HG02623 (cell line): ENCODE measurements at regions not wholly inside any gene's neighbourhood (a gene's known extent, or its start where the extent isn't known, plus 50 kb on each side); places are given as distances from the start of the nearest gene placed in this dataset.

Source experiments
- ATAC-seq: cut with Tn5 transposase; IDR thresholded peaks from one replicate; pipeline ENCODE4 v1.9.1; 2021; ENCODE audit warnings: moderate library complexity; ENCODE audit not compliant: unreplicated experiment

DNA sequence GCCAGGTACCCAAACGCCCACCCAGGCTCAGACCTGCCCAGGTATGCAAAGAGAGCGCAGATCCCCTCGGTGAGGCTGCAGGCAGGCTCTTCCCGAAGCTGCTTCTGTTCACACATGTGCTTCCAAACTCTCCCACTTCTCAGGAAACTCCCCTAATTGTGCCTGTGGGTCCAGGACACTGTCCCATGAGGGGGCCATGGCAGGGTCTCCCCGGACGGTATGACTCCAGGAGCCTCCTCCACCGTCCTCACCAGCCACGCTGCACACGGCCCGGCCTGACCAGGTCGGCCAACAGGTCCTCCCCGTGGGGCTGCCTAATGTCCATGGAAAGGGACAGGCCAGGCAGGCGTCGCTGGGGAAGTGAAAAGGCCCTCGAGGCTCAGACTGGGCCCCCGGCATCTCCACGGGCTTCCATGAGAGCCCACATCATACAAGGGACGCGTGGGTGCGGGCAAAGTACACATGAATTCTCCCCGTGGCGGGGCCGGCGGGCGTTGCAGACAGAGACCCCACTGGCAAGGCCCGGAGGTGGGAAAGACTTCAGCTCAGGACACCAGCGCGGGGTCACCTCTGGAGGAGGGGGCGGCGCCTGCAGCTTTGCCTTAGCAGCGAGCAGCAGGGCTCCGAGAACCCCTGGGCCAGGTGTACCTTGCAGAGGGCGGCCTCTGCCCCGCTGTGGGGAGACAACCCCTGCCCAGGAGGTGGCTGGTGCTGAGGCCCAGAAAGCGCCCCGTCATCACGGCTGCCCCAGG is 526.1 kb downstream of the BRD1 start:
- ATAC-seq = no peak

DNA sequence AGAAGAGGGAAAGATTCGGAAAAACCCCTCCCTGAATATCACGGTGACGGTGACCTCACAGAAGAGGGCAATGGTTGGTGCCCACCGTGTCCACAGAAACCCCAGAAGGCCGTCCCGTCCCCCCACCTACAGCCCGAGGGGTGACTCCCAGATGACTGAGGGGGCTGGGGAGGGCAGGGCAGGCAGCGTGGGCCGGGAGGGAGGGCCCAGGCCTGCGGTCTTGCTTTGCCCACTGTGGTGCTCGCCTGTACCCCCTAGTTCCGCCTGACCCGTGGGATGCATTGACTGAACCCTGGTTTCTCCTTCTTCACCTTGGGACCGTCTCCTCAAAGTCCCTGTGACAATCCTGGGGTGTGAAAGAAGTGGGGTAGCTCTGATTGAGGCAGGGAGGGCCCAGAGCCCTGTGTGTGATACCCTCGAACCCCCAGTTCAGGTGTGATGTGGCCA is 526.7 kb downstream of the BRD1 start:
- no peak for ATAC-seq

- no peak for ATAC-seq
Measured at GRCh38 chr22:49300241-49300640, 527.4 kb downstream of the BRD1 start.

DNA sequence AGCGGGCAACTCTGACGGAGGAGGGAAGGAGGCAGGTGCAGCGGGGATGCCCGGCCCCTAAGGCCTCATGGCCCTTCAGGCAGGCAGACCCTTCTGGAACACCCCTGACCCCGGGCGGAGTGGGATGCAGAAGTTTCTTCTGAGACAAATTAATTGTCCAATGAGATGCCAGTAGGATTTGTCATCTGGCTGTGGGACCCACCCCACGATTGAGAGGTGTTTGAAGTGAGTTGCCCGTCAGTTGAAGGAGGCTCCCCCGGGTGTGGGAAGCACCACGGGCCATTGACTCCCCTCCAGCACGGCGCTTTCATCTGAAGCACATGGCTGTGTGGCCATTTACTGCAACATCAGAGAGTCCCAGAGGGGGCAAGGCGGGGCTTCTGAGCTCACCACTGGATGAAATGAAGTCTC is 527.8 kb downstream of the BRD1 start:
- ATAC-seq = no peak

- ATAC-seq = no peak
Measured at GRCh38 chr22:49298834-49299750, 528.6 kb downstream of the BRD1 start.

DNA sequence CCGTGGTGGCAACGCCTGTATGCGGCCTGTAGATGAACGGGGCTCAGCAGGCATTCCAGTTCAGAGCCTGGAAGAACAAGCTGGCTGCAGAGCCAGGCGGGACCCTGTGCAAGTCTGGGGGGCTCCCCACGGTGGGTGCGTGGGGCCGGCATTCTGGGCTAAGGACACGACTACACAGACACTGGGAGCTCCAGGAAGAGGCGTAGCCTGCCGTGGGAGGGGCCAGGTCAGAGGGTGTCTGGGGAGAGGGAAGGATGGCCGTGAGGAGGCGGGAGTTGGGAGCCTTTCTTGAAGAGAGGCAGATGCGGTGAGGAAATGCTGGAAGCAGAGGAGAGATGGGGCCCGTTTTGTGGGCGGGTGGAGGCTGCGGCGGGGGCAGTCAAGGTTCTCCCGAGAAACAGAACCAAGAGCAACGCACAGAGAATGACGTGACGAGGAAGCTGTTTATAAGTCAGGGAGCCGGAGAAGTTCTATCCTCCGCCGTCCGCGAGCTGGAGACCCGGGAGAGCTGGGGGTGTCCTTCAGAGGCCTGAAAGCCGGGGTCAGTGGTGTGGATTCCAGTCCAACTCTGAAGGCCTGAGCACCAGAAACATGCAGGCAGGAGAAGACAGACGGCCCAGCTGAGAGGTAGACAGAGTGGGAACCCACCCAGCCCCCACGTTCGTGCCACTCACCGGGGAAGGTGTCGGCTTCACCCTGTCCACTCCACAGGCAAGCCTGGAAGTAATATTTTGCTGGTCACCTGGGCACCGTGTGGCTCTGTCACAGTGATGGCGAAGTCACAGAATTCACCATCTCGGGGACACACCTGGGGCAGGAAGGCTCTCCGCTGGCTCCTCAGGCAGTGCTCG is 529.6 kb downstream of the BRD1 start:
- ATAC-seq = no peak

DNA sequence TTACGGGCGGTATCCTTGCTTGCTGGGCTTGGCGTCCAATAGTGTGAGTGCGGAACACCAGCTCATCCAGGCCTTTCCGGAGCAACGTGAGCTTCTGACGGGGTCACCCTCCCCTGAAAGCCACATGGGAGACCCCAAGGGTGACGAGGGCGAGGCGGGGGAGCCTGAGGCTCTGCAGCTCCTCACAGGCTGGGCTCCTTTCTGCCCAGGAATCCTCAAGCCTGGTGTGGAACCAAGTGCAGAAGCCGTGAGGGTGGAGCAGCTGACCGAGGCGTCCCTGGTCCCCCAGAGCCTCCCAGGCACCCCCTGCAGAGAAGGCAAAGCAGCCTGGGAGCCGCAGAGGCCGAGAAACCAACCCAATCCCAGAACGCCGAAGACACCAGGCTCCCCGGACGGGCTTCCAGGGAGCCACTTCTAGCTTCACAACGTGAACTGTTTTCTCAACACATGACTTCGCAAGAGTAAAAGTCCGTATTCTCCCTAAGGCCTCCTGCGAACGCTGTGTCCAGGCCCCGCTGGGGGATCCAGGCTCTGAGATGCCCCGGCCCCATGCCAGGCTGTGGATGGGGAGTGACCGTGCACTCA is 530.3 kb downstream of the BRD1 start:
- ATAC-seq = no peak

GRCh38 chr22:49296561-49296960 is 531.1 kb downstream of the BRD1 start:
- ATAC-seq = no peak

GRCh38 chr22:49295851-49296560 is 531.7 kb downstream of the BRD1 start:
- no peak for ATAC-seq

GRCh38 chr22:49295465-49295743 is 532.3 kb downstream of the BRD1 start:
- ATAC-seq = no peak

GRCh38 chr22:49294656-49295464 is 532.8 kb downstream of the BRD1 start:
- ATAC-seq = no peak

- ATAC-seq = no peak
Measured at GRCh38 chr22:49292909-49293308, 534.8 kb downstream of the BRD1 start.

DNA sequence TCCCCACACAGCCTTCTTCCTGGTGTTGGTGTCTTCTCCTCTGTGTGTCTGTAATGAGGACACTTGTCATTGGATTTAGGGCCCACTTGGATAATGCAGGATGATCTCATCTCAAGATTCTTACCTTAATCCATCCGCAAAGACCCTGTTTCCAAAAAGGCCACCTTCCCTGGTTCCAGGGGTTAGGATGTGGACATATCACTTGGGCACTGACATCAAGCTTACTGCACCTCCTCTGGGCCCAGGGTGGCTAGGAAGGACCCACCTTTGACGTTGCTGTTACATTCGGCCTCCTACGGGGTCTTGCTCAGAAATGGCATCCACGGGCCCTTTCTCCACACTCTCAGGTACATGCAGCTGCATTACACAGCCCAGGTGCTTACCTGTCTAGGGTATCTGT is 535.9 kb downstream of the BRD1 start:
- no peak for ATAC-seq

DNA sequence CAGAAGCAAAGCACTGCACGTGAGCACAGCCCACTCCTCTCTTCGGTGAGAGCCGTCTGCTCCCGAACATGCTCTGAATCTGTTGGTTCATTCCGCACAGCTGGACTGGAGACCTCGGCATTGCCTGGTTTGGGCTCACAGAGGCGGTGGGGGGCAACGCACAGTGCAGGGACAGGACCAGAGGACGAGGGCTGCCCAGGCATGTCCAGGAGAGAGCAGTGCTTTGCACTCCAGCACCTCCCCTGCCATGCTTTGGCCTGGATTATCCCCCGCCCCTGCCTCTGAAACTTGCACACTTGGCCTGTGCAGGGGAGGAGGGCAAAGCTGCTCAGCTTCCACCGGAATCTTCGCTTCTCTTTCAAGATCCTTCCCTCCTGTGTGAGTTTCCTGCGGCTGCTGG is 536.5 kb downstream of the BRD1 start:
- ATAC-seq = no peak

GRCh38 chr22:49290711-49291110 is 537.0 kb downstream of the BRD1 start:
- ATAC-seq = no peak

DNA sequence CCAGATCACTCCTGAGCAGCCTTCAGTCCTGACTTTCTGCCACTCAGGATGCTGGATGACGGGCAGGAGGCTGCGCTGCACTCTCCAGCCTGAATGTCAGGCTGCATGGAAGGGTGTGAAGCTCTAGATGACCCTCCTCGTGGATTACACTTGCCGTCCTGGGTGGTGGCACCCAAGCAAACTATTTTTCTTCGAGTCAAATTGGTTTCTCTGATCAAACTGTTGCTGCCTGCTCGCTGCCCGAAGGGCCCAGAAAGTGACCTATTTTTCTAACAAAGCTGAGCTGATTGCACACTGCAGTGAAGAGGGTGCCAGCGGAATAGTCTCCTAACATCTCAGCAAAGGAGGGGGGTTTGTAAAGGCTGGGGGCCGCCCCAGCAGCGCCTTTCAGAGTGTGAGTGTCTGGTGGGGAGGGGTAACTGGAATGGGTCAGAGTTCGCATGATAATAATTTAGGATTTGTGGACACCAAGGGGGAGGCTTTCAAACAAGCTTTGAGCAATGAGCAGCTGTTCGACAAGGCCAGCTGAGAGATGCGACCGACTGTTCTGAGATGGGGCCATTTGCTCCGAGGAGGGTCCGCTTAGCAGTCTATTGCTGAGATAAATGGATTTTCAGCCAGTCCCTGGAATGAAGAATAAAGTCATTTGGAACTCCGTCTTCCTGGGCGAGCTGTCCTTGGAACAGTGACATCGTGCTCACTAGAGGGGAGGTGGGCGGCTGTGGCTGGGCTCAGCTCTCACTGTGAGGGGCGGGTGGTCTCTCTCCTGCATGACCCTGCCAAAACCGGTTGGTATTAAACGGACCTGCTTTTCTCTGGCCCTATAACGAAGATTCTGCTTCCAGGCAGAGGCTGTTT is 537.6 kb downstream of the BRD1 start:
- no peak for ATAC-seq

- ATAC-seq = no peak
Measured at GRCh38 chr22:49286181-49286760, 541.4 kb downstream of the BRD1 start.

- no peak for ATAC-seq
Measured at GRCh38 chr22:49284931-49285330, 542.7 kb downstream of the BRD1 start.
